Neutrophil (primary cell): ENCODE measurements at regions not wholly inside any gene's neighbourhood (a gene's known extent, or its start where the extent isn't known, plus 50 kb on each side); places are given as distances from the start of the nearest gene placed in this dataset.

Source experiments
- H3K27ac ChIP-seq: fragments of 200-600 bp; sonication (generic); 2 replicates; pipeline ENCODE4 v1.5.1; 2016; ENCODE audit warnings: mild to moderate bottlenecking, moderate library complexity
- H3K27me3 ChIP-seq: fragments of 200-600 bp; sonication (generic); 2 replicates; pipeline ENCODE4 v1.6.0; 2016; ENCODE audit warnings: mild to moderate bottlenecking
- H3K36me3 ChIP-seq: fragments of 200-600 bp; sonication (generic); 2 replicates; pipeline ENCODE4 v1.5.1; 2017
- H3K4me1 ChIP-seq, 2 experiments: fragments of 200-600 bp in 1 of 2; sonication (generic) in 1 of 2; 1 replicate in 1 of 2; 2 replicates in 1 of 2; pipeline versions ENCODE4 v1.5.1 to v1.6.1; 2013 to 2016; ENCODE audit warnings: low read depth in 1 of 2, low read length in 1 of 2, mild to moderate bottlenecking in 1 of 2, moderate library complexity in 1 of 2; ENCODE audit not compliant: control insufficient read depth in 1 of 2, insufficient read depth in 1 of 2
- H3K4me3 ChIP-seq, 2 experiments: fragments of 200-600 bp in 1 of 2; sonication (generic) in 1 of 2; 1 replicate in 1 of 2; 2 replicates in 1 of 2; pipeline ENCODE4 v1.5.1; 2013 to 2016; ENCODE audit warnings: low read depth in 1 of 2, low read length in 1 of 2, mild to moderate bottlenecking in 1 of 2, moderate library complexity in 1 of 2
- H3K9me3 ChIP-seq: fragments of 200-600 bp; sonication (generic); 2 replicates; pipeline ENCODE4 v1.5.1; 2016
- CTCF ChIP-seq: fragments of 200-600 bp; sonication (generic); IDR thresholded peaks from 2 replicates; pipeline ENCODE4 v1.5.1; 2016; ENCODE audit warnings: antibody characterized with exemption

DNA sequence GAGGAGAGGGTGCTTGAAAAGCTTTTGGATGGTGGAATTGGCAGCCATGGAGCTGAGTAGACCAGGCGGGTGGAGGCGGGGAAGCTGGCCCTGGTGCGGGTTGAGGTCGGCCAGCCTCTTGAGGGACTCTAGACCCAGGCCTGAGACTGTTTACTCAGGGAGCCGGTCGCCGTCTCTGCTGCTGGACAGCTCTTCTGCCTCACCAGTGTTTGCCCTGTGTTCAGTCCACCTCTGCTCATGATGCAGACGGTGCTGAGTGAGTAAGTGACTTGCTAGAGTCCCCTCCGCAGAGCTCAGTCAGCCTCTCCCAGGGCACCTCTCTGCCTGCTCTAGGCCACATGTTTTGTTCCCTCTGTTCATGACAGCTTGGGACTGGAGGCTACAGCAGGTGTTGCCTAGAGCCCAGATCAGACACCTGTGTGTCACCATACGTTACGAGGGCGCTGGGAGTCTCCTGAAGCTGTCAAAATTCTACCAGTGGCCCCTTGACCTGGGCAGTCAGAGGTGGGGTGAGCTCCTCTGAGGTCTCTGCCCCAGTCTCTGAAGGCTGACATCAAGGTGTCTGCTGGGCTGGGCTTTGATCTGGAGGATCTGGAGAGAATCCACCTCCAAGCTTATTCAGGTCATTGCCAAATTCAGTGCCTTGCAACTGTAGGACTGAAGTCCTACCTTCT lies 73.5 kb upstream of the WNT4 start:
- Histone ChIP-seq H3K9me3 (no peaks in the 10 kb centered on the region), H3K4me3 (no peak overlapping the region), H3K4me1 (no peaks in the 10 kb centered on the region), H3K36me3 (no peaks in the 10 kb centered on the region), H3K27ac (no peak overlapping the region), H3K27me3 (peaks cover 53% of the 10 kb centered on the region)
- TF ChIP-seq CTCF, result no peak

DNA sequence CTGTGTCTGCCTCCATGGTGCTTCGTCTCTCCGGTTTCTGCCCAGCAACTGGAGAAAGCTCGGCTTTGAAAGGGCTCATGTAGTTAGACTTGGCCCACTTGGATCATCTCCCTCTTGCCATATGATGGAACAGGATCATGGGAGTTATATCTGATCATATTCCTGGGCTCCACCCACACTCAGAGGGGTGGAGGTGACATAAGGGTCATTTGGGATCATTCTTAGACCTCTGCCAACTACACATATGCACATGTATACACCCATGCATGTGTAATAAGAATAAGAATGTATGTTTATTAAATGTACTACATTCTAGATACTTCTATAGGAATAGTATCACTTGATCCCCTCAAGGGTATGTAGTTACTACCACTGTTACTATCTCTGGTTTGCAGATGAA lies 74.1 kb upstream of the WNT4 start:
- Histone ChIP-seq H3K9me3 (no peaks in the 10 kb centered on the region), H3K27ac (no peak overlapping the region), H3K4me1 (no peaks in the 10 kb centered on the region), H3K36me3 (no peaks in the 10 kb centered on the region), H3K4me3 (no peak overlapping the region), H3K27me3 (peaks cover 46% of the 10 kb centered on the region)
- no peak for TF ChIP-seq CTCF

- no peak overlapping the region for H3K4me3 ChIP-seq
- H3K4me1 ChIP-seq, result no peaks in the 10 kb centered on the region
- H3K27me3 ChIP-seq, result peaks cover 37% of the 10 kb centered on the region
- H3K9me3 ChIP-seq, result no peaks in the 10 kb centered on the region
- H3K36me3 ChIP-seq, result no peaks in the 10 kb centered on the region
- no peak overlapping the region for H3K27ac ChIP-seq
- no peak for TF ChIP-seq CTCF
Measured at GRCh38 chr1:22217811-22218460, 75.0 kb upstream of the WNT4 start.

- peaks cover 29% of the 10 kb centered on the region for H3K27me3 ChIP-seq
- no peaks in the 10 kb centered on the region for H3K36me3 ChIP-seq
- H3K9me3 ChIP-seq, result no peaks in the 10 kb centered on the region
- no peak for TF ChIP-seq CTCF
- no peak overlapping the region for H3K4me3 ChIP-seq
- no peak overlapping the region for H3K27ac ChIP-seq
- H3K4me1 ChIP-seq, result no peaks in the 10 kb centered on the region
Measured at GRCh38 chr1:22218618-22219250, 75.8 kb upstream of the WNT4 start.

GRCh38 chr1:22221233-22221780 lies 78.4 kb upstream of the WNT4 start:
- Histone ChIP-seq H3K9me3 (no peaks in the 10 kb centered on the region), H3K36me3 (no peaks in the 10 kb centered on the region), H3K4me1 (no peaks in the 10 kb centered on the region), H3K27ac (no peak overlapping the region), H3K4me3 (no peak overlapping the region), H3K27me3 (peaks cover 13% of the 10 kb centered on the region)
- TF ChIP-seq CTCF, result no peak
